K562 (cell line): ENCODE measurements at regions not wholly inside any gene's neighbourhood (a gene's known extent, or its start where the extent isn't known, plus 50 kb on each side); places are given as distances from the start of the nearest gene placed in this dataset.

ENCODE experiments used
- ATAC-seq: fragments of 200-7000 bp; cut with Tn5 transposase; 3 replicates; pipeline ENCODE4 v1.9.1; 2020; ENCODE audit warnings: moderate library complexity
- BruUV-seq: library from RNA; stranded (reverse); fragments of 400-500 nt; replicated peaks from 2 replicates; lab custom pipeline; 2021; lab: Mats Ljungman, UMichigan
- CTCF ChIA-PET: fragments of 300-600 bp; formaldehyde crosslinking; extraction: SDS; loops from one replicate; lab custom pipeline; 2021; ENCODE audit warnings: low intra/inter-chr PET ratio; lab: Yijun Ruan, JAX
- POLR2A ChIA-PET: fragments of 300-600, 350-650 bp; sonication (Branson Sonifier 250); formaldehyde crosslinking; extraction: SDS; loops from one replicate; lab custom pipeline; 2021; ENCODE audit warnings: antibody characterized with exemption, inconsistent platforms; lab: Yijun Ruan, JAX
- DNase-seq, 4 experiments: peaks; one replicate each; pipeline versions ENCODE4 v3.0.0 to v3.0.0-alpha.2; 2011 to 2018; ENCODE audit warnings: low spot score in 3 of 4, mixed read lengths in 3 of 4; ENCODE audit errors: extremely low read depth in 1 of 4
- FAIRE-seq: peaks from 2 replicates; lab custom pipeline; 2011; peaks lifted over from hg19 to GRCh38; lab: Jason Lieb, UNC
- H2AFZ ChIP-seq: 2 replicates; pipeline ENCODE4 v1.6.0; 2011; ENCODE audit warnings: low read depth, low read length, control low read depth, inconsistent platforms
- H3K27ac ChIP-seq: fragments of 200-600 bp; 3 replicates; pipeline ENCODE4 v1.8.0; 2011; ENCODE audit warnings: low read depth, mild to moderate bottlenecking, control low read depth, inconsistent platforms, low read length, moderate library complexity, mixed read lengths; ENCODE audit errors: extremely low read depth
- H3K27me3 ChIP-seq, 2 experiments: fragments of 300-600 bp in 1 of 2; 2 replicates in 1 of 2; 3 replicates in 1 of 2; pipeline versions ENCODE4 v1.6.0 to v1.8.0; 2011; ENCODE audit warnings: inconsistent platforms in 2 of 2, low read length in 2 of 2, mild to moderate bottlenecking in 1 of 2, mixed read lengths in 1 of 2, moderate library complexity in 1 of 2; ENCODE audit not compliant: control insufficient read depth in 2 of 2, insufficient read depth in 2 of 2
- H3K36me3 ChIP-seq: fragments of 300-600 bp; 3 replicates; pipeline ENCODE4 v1.8.0; 2011; ENCODE audit warnings: mild to moderate bottlenecking, low read length, inconsistent platforms; ENCODE audit not compliant: control insufficient read depth, insufficient read depth
- H3K4me1 ChIP-seq, 2 experiments: fragments of 200-600 bp in 1 of 2; replicated peaks in 1 of 2; 2 replicates in 1 of 2; 3 replicates in 1 of 2; pipeline versions ENCODE4 v1.5.1 to v1.8.0; 2011; ENCODE audit warnings: inconsistent platforms in 2 of 2, low read length in 2 of 2, mild to moderate bottlenecking in 1 of 2, mixed read lengths in 1 of 2, moderate library complexity in 1 of 2; ENCODE audit not compliant: control insufficient read depth in 2 of 2, insufficient read depth in 2 of 2
- H3K4me2 ChIP-seq: 2 replicates; pipeline ENCODE4 v1.6.1; 2011; ENCODE audit warnings: low read length, control low read depth, inconsistent platforms, mixed read lengths; ENCODE audit not compliant: insufficient read depth
- H3K4me3 ChIP-seq: fragments of 200-600 bp; sonication (generic), shearing (Covaris generic); 2 replicates; pipeline ENCODE4 v1.5.1; 2016; ENCODE audit warnings: control low read depth, inconsistent platforms
- H3K79me2 ChIP-seq: fragments of 200-600 bp; 3 replicates; pipeline ENCODE4 v1.8.0; 2011; ENCODE audit warnings: low read length, inconsistent platforms; ENCODE audit not compliant: control insufficient read depth, insufficient read depth
- H3K9ac ChIP-seq, 2 experiments: 2 replicates each; pipeline versions ENCODE4 v1.6.0 to v1.6.1; 2011; ENCODE audit warnings: low read depth in 2 of 2, low read length in 2 of 2, control low read depth in 1 of 2, inconsistent platforms in 1 of 2, mild to moderate bottlenecking in 1 of 2, mixed read lengths in 1 of 2; ENCODE audit not compliant: insufficient read depth in 1 of 2
- H3K9me1 ChIP-seq: one replicate; pipeline ENCODE4 v1.6.0; 2011; ENCODE audit warnings: inconsistent platforms, mild to moderate bottlenecking, low read length, moderate library complexity; ENCODE audit not compliant: control insufficient read depth, insufficient read depth
- H3K9me3 ChIP-seq: replicated peaks from 2 replicates; pipeline ENCODE4 v1.5.1; 2011; ENCODE audit warnings: low read depth, low read length, inconsistent platforms; ENCODE audit not compliant: control insufficient read depth, insufficient read depth
- H4K20me1 ChIP-seq: replicated peaks from 2 replicates; pipeline ENCODE4 v1.6.1; 2011; ENCODE audit warnings: low read length, inconsistent platforms, mixed read lengths; ENCODE audit not compliant: control insufficient read depth, insufficient read depth
- ASH1L ChIP-seq: fragments of 450-650 bp; IDR thresholded peaks from 2 replicates; pipeline ENCODE4 v1.6.1; 2018; ENCODE audit warnings: borderline replicate concordance, mild to moderate bottlenecking, low read depth; ENCODE audit not compliant: partially characterized antibody
- HCFC1 ChIP-seq: IDR thresholded peaks from 2 replicates; pipeline ENCODE4 v1.6.1; 2012; ENCODE audit warnings: low read depth, low read length, improper control_type of control experiment
- NCOA1 ChIP-seq: fragments of 450-650 bp; IDR thresholded peaks from 2 replicates; pipeline ENCODE4 v1.6.1; 2016; ENCODE audit warnings: low read depth
- PHF8 ChIP-seq: fragments of 200-600 bp; sonication (generic); IDR thresholded peaks from 2 replicates; pipeline ENCODE4 v1.6.1; 2012; ENCODE audit warnings: mixed run types, mild to moderate bottlenecking, inconsistent platforms, low read length, moderate library complexity, borderline replicate concordance
- ZNF134 ChIP-seq: fragments of 250-450 bp; sonication (Bioruptor Pico); conservative IDR thresholded peaks from 2 replicates; pipeline ENCODE4 v1.4.0; 2020
- ZNF146 ChIP-seq: IDR thresholded peaks from one replicate; pipeline ENCODE4 v1.6.1; 2018; ENCODE audit warnings: missing compliant biosample characterization; ENCODE audit not compliant: unreplicated experiment
- ZNF23 ChIP-seq: fragments of 250-450 bp; sonication (Bioruptor Pico); IDR thresholded peaks from 2 replicates; pipeline ENCODE4 v1.4.0; 2020; ENCODE audit warnings: mild to moderate bottlenecking
- ZNF3 ChIP-seq: fragments of 250-450 bp; sonication (Bioruptor Pico); IDR thresholded peaks from 2 replicates; pipeline ENCODE4 v1.5.0; 2021; ENCODE audit warnings: mild to moderate bottlenecking, moderate library complexity
- ZNF57 ChIP-seq: fragments of 450-650 bp; formaldehyde crosslinking; IDR thresholded peaks from 2 replicates; pipeline ENCODE4 v1.4.0; 2020; ENCODE audit warnings: mild to moderate bottlenecking, moderate library complexity
- ZNF764 ChIP-seq: fragments of 250-450 bp; sonication (Bioruptor Pico); IDR thresholded peaks from 2 replicates; pipeline ENCODE4 v1.4.0; 2020; ENCODE audit warnings: low read depth, mild to moderate bottlenecking, moderate library complexity
- WGBS: fragments of 100-300 bp; shearing (Covaris generic); methylation state at CpG from one replicate; pipeline ENCODE4 v1.1.6; 2016; ENCODE audit warnings: low coverage, mixed read lengths; ENCODE audit not compliant: insufficient coverage; ENCODE audit errors: missing lambda C conversion rate; 5-methylcytosine and 5-hydroxymethylcytosine counted together
- in situ Hi-C: fragments of 300-500 bp; cut with MboI; formaldehyde crosslinking; loops from 4 replicates; pipeline ENCODE4 v1.15.0; 2018; ENCODE audit warnings: inconsistent platforms, mixed read lengths
- intact Hi-C: fragments of 100-400 bp; cut with micrococcal nuclease; formaldehyde crosslinking; loops from 2 replicates; pipeline ENCODE4 v1.14.2; 2022
- TF ChIP-seq, protein P1 (sequence below): sonication (generic); formaldehyde crosslinking; IDR thresholded peaks from 2 replicates; pipeline ENCODE4 v1.8.0; 2022; ENCODE audit warnings: mild to moderate bottlenecking, missing genetic modification reagents
- TF ChIP-seq, protein P2 (sequence below): fragments of 450-650 bp; formaldehyde crosslinking; IDR thresholded peaks from 2 replicates; pipeline ENCODE4 v1.4.0; 2020; ENCODE audit warnings: mild to moderate bottlenecking

DNA sequence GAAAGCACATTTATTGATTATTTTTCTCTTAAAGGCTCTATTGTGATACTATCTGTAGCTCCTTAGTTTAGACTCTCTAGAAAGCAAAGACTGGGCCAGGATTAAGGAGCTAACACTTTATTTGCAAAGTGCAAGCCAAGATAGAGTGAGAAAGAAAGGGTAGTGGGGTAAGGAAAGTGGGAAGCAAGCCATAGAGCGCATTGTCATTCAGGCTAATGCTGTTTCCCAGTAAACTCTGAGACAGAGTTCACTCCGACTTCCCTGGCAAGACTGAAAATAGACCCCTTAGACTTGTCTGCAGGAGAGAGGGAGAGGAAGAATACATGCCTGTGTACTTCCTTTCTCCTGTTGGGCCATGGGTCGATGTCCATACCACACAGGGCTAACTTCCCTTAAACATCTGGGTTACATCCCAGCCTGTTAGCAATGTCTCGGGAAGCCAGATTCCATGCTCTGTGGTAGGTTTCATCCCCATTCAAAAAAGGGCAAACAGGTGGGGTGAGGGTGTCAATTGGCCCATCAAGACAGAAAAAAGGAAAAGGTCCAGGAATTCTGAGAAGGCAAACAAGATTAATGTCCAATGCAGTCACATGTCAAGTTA lies 875.8 kb upstream of the CELF2 start:
- H3K9me1 ChIP-seq: no peaks in the 10 kb centered on the region
- WGBS: 0% methylated on average over 3 of the region's 4 CpGs
- no peaks in the 10 kb centered on the region for H3K4me1 ChIP-seq
- H3K27me3 ChIP-seq: no peaks in the 10 kb centered on the region
- no peak for ATAC-seq
- H3K27ac ChIP-seq: no peak overlapping the region
- no peak overlapping the region for H3K4me2 ChIP-seq
- intact Hi-C loops: no loop called here
- POLR2A ChIA-PET: no interaction called here
- no peak overlapping the region for H3K9ac ChIP-seq
- H3K9me3 ChIP-seq: no peaks in the 10 kb centered on the region; the same call in 1 of the 2 replicates
- in situ Hi-C loops: no loop called here
- CTCF ChIA-PET: no interaction called here
- DNase-seq: no peak
- no peaks in the 10 kb centered on the region for H3K36me3 ChIP-seq
- H3K79me2 ChIP-seq: no peaks in the 10 kb centered on the region
- no peak overlapping the region for H2AFZ ChIP-seq
- FAIRE-seq: no peak
- H4K20me1 ChIP-seq: no peaks in the 10 kb centered on the region
- TF ChIP-seq HCFC1 (no peak), NCOA1 (no peak)
- BruUV-seq: no TSS peak
- H3K4me3 ChIP-seq: no peak overlapping the region

DNA sequence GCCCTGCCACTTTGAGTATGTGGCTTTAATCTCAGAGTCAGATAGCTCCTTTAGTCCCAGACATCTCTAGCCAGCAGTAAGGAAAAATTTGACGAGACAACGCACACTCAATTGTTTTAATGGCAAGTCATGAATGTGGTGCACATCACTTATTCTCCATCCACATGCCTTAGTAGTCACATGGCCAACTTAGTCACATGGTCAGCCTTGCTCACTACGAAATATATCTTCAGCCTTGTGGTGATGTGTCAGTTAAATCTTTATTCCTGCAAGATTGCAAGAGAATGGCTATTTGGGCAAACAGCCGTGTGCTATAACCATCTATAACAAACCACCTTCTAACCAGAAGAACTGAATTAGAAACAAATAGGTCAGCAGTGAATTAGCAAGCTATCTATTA lies 871.1 kb upstream of the CELF2 start:
- no peak overlapping the region for H3K27ac ChIP-seq
- H3K79me2 ChIP-seq: no peaks in the 10 kb centered on the region
- POLR2A ChIA-PET: no interaction called here
- H3K9ac ChIP-seq: no peak overlapping the region
- no peaks in the 10 kb centered on the region for H3K27me3 ChIP-seq
- CTCF ChIA-PET: no interaction called here
- no peaks in the 10 kb centered on the region for H3K4me1 ChIP-seq
- H3K36me3 ChIP-seq: no peaks in the 10 kb centered on the region
- intact Hi-C loops: no loop called here
- H4K20me1 ChIP-seq: no peaks in the 10 kb centered on the region
- WGBS: 0% methylated on average over 4 of the region's 4 CpGs
- H3K9me3 ChIP-seq: no peaks in the 10 kb centered on the region; the same call in 1 of the 2 replicates
- no peak overlapping the region for H3K4me2 ChIP-seq
- H2AFZ ChIP-seq: no peak overlapping the region
- FAIRE-seq: no peak
- in situ Hi-C loops: no loop called here
- no peaks in the 10 kb centered on the region for H3K9me1 ChIP-seq
- BruUV-seq: no TSS peak
- no peak for ATAC-seq
- H3K4me3 ChIP-seq: no peak overlapping the region
- DNase-seq: no peak
- TF ChIP-seq PHF8: no peak
- TF ChIP-seq, protein P1, sequence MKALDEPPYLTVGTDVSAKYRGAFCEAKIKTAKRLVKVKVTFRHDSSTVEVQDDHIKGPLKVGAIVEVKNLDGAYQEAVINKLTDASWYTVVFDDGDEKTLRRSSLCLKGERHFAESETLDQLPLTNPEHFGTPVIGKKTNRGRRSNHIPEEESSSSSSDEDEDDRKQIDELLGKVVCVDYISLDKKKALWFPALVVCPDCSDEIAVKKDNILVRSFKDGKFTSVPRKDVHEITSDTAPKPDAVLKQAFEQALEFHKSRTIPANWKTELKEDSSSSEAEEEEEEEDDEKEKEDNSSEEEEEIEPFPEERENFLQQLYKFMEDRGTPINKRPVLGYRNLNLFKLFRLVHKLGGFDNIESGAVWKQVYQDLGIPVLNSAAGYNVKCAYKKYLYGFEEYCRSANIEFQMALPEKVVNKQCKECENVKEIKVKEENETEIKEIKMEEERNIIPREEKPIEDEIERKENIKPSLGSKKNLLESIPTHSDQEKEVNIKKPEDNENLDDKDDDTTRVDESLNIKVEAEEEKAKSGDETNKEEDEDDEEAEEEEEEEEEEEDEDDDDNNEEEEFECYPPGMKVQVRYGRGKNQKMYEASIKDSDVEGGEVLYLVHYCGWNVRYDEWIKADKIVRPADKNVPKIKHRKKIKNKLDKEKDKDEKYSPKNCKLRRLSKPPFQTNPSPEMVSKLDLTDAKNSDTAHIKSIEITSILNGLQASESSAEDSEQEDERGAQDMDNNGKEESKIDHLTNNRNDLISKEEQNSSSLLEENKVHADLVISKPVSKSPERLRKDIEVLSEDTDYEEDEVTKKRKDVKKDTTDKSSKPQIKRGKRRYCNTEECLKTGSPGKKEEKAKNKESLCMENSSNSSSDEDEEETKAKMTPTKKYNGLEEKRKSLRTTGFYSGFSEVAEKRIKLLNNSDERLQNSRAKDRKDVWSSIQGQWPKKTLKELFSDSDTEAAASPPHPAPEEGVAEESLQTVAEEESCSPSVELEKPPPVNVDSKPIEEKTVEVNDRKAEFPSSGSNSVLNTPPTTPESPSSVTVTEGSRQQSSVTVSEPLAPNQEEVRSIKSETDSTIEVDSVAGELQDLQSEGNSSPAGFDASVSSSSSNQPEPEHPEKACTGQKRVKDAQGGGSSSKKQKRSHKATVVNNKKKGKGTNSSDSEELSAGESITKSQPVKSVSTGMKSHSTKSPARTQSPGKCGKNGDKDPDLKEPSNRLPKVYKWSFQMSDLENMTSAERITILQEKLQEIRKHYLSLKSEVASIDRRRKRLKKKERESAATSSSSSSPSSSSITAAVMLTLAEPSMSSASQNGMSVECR (CRISPR knock-in tag): no peak
- TF ChIP-seq ZNF764: no peak
- TF ChIP-seq ZNF23 (CRISPR knock-in tag): no peak
- no peak for TF ChIP-seq ZNF3 (CRISPR knock-in tag)
- no peak for TF ChIP-seq ASH1L
- TF ChIP-seq ZNF134: no peak
- no peak for TF ChIP-seq ZNF146 (CRISPR knock-in tag)
- TF ChIP-seq, protein P2, sequence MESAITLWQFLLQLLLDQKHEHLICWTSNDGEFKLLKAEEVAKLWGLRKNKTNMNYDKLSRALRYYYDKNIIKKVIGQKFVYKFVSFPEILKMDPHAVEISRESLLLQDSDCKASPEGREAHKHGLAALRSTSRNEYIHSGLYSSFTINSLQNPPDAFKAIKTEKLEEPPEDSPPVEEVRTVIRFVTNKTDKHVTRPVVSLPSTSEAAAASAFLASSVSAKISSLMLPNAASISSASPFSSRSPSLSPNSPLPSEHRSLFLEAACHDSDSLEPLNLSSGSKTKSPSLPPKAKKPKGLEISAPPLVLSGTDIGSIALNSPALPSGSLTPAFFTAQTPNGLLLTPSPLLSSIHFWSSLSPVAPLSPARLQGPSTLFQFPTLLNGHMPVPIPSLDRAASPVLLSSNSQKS (CRISPR knock-in tag): no peak
- TF ChIP-seq ZNF57 (CRISPR knock-in tag): no peak
